PC-9 (cell line): ENCODE measurements at regions not wholly inside any gene's neighbourhood (a gene's known extent, or its start where the extent isn't known, plus 50 kb on each side); places are given as distances from the start of the nearest gene placed in this dataset.

Experiments used
- BruUV-seq: library from RNA; stranded (reverse); fragments of 400-500 nt; replicated peaks from 2 replicates; lab custom pipeline; 2021; lab: Mats Ljungman, UMichigan
- CTCF ChIA-PET: fragments of 300-600 bp; sonication (Branson Sonifier 250); formaldehyde crosslinking; loops from one replicate; lab custom pipeline; 2022; ENCODE audit warnings: antibody characterized with exemption; lab: Charles Lee
- POLR2A ChIA-PET: fragments of 300-600 bp; sonication (Branson Sonifier 250); formaldehyde crosslinking; loops from one replicate; lab custom pipeline; 2022; ENCODE audit warnings: antibody characterized with exemption; ENCODE audit not compliant: unreplicated experiment; lab: Charles Lee
- DNase-seq, 2 experiments: peaks; one replicate each; pipeline versions ENCODE4 v3.0.0 to v3.0.0-alpha.2; 2015 to 2022; ENCODE audit warnings: mixed read lengths in 1 of 2
- H2AFZ ChIP-seq: fragments of 200-600 bp; sonication (generic); 2 replicates; pipeline ENCODE4 v1.8.1; 2017; ENCODE audit warnings: antibody characterized with exemption
- H3F3A ChIP-seq: fragments of 200-600 bp; sonication (generic); 2 replicates; pipeline ENCODE4 v1.8.1; 2017; ENCODE audit warnings: antibody characterized with exemption, mild to moderate bottlenecking, low read depth; ENCODE audit not compliant: insufficient read depth
- H3K27ac ChIP-seq: fragments of 200-600 bp; sonication (generic); 2 replicates; pipeline ENCODE4 v1.6.1; 2016; ENCODE audit warnings: mixed run types
- H3K27me3 ChIP-seq: fragments of 200-600 bp; sonication (generic); 2 replicates; pipeline ENCODE4 v1.6.1; 2016; ENCODE audit warnings: low read depth, mixed run types; ENCODE audit not compliant: insufficient read depth
- H3K36me3 ChIP-seq: fragments of 200-600 bp; sonication (generic); 2 replicates; pipeline ENCODE4 v1.6.1; 2016; ENCODE audit warnings: low read depth, mixed run types
- H3K4me1 ChIP-seq: fragments of 200-600 bp; sonication (generic); replicated peaks from 2 replicates; pipeline ENCODE4 v1.6.1; 2016; ENCODE audit warnings: mixed run types; ENCODE audit not compliant: insufficient read depth
- H3K4me2 ChIP-seq: fragments of 200-600 bp; sonication (generic); 2 replicates; pipeline ENCODE4 v1.6.1; 2017; ENCODE audit warnings: mixed run types
- H3K4me3 ChIP-seq: fragments of 200-600 bp; sonication (generic); 2 replicates; pipeline ENCODE4 v1.6.1; 2016; ENCODE audit warnings: mixed run types
- H3K79me2 ChIP-seq: fragments of 200-600 bp; sonication (generic); 2 replicates; pipeline ENCODE4 v1.6.1; 2017; ENCODE audit warnings: low read depth, mixed run types
- H3K9me2 ChIP-seq: fragments of 200-600 bp; sonication (generic); 2 replicates; pipeline ENCODE4 v1.8.1; 2017; ENCODE audit warnings: mild to moderate bottlenecking; ENCODE audit not compliant: insufficient read depth
- H3K9me3 ChIP-seq: fragments of 200-600 bp; sonication (generic); 2 replicates; pipeline ENCODE4 v1.8.1; 2016; ENCODE audit warnings: low read depth; ENCODE audit not compliant: insufficient read depth
- H4K20me1 ChIP-seq: fragments of 200-600 bp; sonication (generic); 2 replicates; pipeline ENCODE4 v1.8.1; 2017; ENCODE audit not compliant: insufficient read depth
- EZH2 ChIP-seq: fragments of 200-600 bp; sonication (generic); IDR thresholded peaks from 2 replicates; pipeline ENCODE4 v1.8.0; 2017; ENCODE audit warnings: antibody characterized with exemption, low read depth
- intact Hi-C: fragments of 100-400 bp; cut with micrococcal nuclease; formaldehyde crosslinking; loops from one replicate; pipeline ENCODE4 v1.10.0; 2022; ENCODE audit not compliant: unreplicated experiment
- TF ChIP-seq, protein P1 (sequence below): fragments of 200-600 bp; sonication (generic); conservative IDR thresholded peaks from 2 replicates; pipeline ENCODE4 v1.6.1; 2017; ENCODE audit warnings: mixed run types, antibody characterized with exemption, mild to moderate bottlenecking, moderate library complexity

DNA sequence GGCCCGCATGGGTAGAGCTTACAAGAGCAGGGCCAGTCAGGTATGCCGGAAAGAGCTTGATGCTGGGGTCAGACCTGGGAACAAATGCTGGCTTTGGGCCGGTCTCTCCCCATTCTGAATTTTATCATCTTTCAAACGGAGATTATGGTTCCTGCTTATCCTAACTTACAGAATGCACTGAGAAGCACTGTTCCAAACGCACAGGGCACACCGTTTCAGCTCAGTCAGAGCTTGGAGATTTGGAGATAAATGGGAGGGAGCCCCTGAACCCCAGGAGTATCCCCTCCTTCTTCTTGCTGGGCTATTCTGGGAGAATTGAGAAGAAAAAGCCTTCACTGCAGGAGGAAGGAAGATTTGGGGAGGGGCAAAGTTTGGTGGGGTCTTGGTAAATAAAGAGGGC is 169.4 kb downstream of the DDX1 start:
- no peak overlapping the region for H3K4me2 ChIP-seq
- no peaks in the 10 kb centered on the region for H3K79me2 ChIP-seq
- ChIA-PET POLR2A (no interaction called here), CTCF (no interaction called here)
- no peak for DNase-seq
- H3F3A ChIP-seq: no peaks in the 10 kb centered on the region
- H3K4me1 ChIP-seq: no peaks in the 10 kb centered on the region
- no peaks in the 10 kb centered on the region for H3K9me2 ChIP-seq
- no peaks in the 10 kb centered on the region for H3K9me3 ChIP-seq
- H3K36me3 ChIP-seq: no peaks in the 10 kb centered on the region
- intact Hi-C loops: no loop called here
- peaks cover 94% of the 10 kb centered on the region for H3K27me3 ChIP-seq
- H3K4me3 ChIP-seq: no peak overlapping the region
- BruUV-seq: no TSS peak
- H2AFZ ChIP-seq: no peak overlapping the region
- TF ChIP-seq, protein P1, sequence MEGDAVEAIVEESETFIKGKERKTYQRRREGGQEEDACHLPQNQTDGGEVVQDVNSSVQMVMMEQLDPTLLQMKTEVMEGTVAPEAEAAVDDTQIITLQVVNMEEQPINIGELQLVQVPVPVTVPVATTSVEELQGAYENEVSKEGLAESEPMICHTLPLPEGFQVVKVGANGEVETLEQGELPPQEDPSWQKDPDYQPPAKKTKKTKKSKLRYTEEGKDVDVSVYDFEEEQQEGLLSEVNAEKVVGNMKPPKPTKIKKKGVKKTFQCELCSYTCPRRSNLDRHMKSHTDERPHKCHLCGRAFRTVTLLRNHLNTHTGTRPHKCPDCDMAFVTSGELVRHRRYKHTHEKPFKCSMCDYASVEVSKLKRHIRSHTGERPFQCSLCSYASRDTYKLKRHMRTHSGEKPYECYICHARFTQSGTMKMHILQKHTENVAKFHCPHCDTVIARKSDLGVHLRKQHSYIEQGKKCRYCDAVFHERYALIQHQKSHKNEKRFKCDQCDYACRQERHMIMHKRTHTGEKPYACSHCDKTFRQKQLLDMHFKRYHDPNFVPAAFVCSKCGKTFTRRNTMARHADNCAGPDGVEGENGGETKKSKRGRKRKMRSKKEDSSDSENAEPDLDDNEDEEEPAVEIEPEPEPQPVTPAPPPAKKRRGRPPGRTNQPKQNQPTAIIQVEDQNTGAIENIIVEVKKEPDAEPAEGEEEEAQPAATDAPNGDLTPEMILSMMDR: no peak
- no peak for TF ChIP-seq EZH2
- no peaks in the 10 kb centered on the region for H4K20me1 ChIP-seq
- H3K27ac ChIP-seq: no peak overlapping the region

DNA sequence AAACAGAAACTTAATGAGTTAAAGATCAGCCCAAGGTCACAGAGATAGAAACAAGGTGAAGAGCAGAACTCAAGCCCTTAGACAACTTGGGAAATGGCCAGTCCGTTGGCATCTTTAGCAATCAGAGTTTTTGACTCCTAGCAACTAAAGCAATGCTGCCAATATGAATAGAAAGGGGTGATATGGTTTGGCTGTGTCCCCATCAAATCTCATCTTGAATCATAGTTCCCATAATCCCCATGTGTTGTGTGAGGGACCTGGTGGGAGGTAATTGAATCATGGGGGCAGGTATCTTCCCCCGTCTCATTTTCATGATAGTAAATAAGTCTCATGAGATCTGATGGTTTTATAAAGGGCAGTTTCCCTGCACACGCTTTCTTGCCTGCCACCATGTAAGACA is 170.2 kb downstream of the DDX1 start:
- no peaks in the 10 kb centered on the region for H3K9me3 ChIP-seq
- no peaks in the 10 kb centered on the region for H3K79me2 ChIP-seq
- no peaks in the 10 kb centered on the region for H3F3A ChIP-seq
- no peak overlapping the region for H3K4me3 ChIP-seq
- H3K27me3 ChIP-seq: peaks cover 96% of the 10 kb centered on the region
- no peaks in the 10 kb centered on the region for H3K36me3 ChIP-seq
- no peak overlapping the region for H3K27ac ChIP-seq
- no peak overlapping the region for H2AFZ ChIP-seq
- H3K9me2 ChIP-seq: no peaks in the 10 kb centered on the region
- TF ChIP-seq EZH2: no peak
- TF ChIP-seq, protein P1: no peak
- no TSS peak for BruUV-seq
- ChIA-PET CTCF (no interaction called here), POLR2A (no interaction called here)
- DNase-seq: no peak
- intact Hi-C loops: no loop called here
- H3K4me2 ChIP-seq: no peak overlapping the region
- H4K20me1 ChIP-seq: no peaks in the 10 kb centered on the region
- H3K4me1 ChIP-seq: no peaks in the 10 kb centered on the region

DNA sequence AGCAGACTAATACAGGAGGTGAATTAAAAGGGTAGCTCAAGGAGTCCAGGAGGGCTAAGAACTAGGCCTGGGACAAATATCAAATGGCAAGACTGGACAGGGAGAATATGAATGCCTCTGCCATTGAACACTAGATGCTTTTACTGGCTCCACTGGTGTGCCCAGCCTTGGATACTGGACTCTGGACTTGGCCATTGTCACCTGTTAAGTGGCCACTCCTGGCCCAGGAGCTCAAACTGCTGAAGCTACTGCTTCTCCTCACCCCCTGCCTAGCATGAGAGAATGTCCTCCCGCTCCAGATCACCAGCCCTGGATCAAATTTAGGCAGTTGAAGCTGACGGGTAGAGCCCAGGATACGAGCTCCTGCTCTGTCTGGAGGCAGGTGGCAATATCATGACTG is 170.8 kb downstream of the DDX1 start:
- H4K20me1 ChIP-seq: no peaks in the 10 kb centered on the region
- ChIA-PET CTCF (no interaction called here), POLR2A (no interaction called here)
- TF ChIP-seq EZH2: no peak
- TF ChIP-seq, protein P1: no peak
- peaks cover 96% of the 10 kb centered on the region for H3K27me3 ChIP-seq
- no TSS peak for BruUV-seq
- no peaks in the 10 kb centered on the region for H3K9me2 ChIP-seq
- H3K36me3 ChIP-seq: no peaks in the 10 kb centered on the region
- H3K4me2 ChIP-seq: no peak overlapping the region
- H3K4me1 ChIP-seq: no peaks in the 10 kb centered on the region
- no peaks in the 10 kb centered on the region for H3K79me2 ChIP-seq
- no peaks in the 10 kb centered on the region for H3F3A ChIP-seq
- no peak for DNase-seq
- H3K9me3 ChIP-seq: no peaks in the 10 kb centered on the region
- no peak overlapping the region for H3K4me3 ChIP-seq
- intact Hi-C loops: no loop called here
- H2AFZ ChIP-seq: no peak overlapping the region
- no peak overlapping the region for H3K27ac ChIP-seq
